ENCODE measurements at regions not wholly inside any gene's neighbourhood (a gene's known extent, or its start where the extent isn't known, plus 50 kb on each side); places are given as distances from the start of the nearest gene placed in this dataset.

DNA sequence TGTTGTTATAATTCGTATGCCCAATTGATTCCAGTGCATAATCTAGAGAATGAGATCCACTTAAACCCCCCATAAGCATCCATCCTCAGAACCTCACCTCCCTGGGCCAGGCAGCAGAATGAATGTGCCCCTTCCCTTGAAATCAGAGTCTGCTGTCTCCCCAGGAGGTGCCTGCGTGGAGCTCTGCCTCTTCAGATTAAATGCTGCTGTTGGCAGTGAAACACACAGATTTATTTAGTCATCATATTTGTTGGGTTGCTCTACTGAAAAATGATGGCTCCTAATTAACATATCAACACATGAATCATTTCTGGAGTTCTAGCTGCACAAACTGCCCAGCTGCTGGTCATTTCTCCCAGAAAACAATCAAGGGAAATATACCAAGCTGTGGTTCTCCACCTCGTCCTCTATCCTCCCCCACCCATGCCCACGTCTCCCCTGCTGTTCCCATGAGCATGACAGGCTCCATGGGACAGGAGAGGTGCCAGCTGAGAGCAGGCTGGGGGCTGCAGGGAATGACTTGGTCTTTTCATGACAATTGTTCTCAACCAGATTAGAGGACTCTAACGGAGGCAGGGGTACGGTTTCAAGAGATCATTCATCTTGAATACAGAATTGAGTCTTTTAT lies 633.1 kb downstream of the CDH26 start:
- no peak for DNase-seq

- DNase-seq: no peak
These were observed 640.3 kb downstream of the CDH26 start for GRCh38 chr20:60598528-60598927.

GRCh38 chr20:60599381-60599780 lies 641.2 kb downstream of the CDH26 start:
- no peak for DNase-seq

- no peak for DNase-seq
These were observed 641.8 kb downstream of the CDH26 start for GRCh38 chr20:60600036-60600435.

DNA sequence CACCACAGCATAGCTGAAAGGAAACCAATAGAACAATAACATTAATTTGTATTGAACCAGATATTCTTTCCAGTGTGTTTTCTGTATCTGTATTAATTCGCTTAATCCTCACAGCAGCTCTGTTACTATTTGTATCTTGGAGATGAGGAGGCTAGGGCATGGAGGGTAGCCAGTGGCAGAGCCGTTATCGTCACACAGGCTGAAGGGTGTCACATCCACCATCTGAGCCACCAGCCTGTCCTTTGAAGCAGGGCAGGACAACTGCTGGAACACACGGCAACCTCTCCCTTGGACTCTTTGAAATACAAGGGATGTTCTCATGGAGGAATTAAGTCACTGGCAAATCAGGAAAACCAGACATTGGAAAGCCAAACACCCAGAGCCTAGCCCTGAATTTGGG lies 628.0 kb upstream of the CDH4 start:
- no peak for DNase-seq

DNA sequence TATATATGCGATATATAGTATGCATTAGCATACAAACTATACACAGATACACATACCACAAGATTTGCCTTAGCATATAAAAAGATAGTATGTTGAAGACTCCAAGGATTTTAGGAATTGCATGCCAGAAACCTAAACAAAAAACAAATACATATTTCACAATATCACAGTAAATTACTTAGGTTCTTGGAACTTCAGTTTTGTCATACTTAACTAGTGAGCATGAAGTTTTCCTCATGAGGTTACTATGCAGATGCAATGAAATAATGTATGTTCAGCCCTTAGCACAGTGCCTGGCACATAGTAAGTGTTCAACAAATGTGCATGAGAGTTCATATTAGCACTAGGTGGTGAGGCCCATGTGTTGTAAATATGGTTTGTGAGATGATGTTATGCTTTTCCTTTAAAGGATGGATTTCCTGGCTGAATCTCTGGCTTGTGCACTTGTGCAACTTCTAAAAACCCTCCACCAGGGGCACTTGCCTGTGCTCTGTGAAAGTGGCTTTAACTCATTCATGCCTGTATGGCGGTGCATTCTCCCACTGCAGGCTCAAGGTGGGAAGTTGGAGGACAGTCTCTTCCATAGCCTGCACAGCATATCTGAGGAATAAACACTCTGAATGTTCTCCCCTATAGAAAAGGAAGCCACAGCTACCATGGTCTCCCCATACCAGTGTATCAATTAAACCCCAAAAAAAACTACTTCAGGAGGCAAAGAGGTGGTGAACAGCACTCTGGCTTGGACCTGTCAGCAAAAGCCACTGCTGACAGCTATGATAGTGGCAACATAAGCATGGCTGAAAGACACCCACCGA lies 624.1 kb upstream of the CDH4 start:
- DNase-seq: no peak

DNA sequence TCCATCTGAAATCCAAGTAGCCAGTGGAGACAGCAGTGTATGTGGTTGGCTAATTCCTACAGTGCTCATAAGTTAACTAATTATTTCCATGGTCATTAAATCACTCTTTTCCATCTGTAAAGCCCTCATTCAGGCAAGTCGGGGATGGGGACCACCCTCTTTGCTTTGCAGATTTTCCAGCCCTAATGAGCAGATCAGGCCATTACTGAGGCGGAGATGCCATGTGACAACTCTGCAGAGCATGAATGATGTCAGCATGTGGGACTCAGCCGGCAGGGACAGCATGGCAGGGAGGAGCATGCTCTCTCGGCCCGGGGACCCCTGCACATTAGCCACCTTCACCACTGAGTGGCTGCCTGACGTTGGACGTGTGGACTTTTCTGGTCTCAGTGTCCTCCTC lies 623.3 kb upstream of the CDH4 start:
- no peak for DNase-seq

- DNase-seq: no peak
These were observed 622.9 kb upstream of the CDH4 start for GRCh38 chr20:60629206-60629605.

DNA sequence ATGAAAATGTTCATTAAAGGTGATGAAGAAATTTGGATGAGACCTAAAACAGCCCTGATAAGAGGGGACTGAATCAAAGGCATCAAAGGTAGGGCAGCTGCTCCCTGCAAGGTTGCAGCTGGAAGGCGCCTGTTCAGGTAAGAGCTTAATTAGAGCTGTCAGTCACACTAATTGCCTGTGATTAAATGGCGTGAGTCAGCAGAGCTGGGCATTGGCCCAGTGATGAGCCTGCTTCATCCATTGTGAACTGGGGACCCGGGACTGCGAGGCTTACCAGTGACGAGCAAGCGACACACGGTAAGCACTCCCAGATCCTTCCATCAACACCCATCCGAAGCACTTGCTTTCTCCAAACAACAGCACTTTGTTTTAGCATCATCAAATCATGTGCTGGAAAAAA lies 621.5 kb upstream of the CDH4 start:
- DNase-seq: no peak

GRCh38 chr20:60631585-60632287 lies 620.3 kb upstream of the CDH4 start:
- no peak for DNase-seq

GRCh38 chr20:60632391-60633262 lies 619.4 kb upstream of the CDH4 start:
- peak; percentile 1 to 25 (median 7) for DNase-seq

DNA sequence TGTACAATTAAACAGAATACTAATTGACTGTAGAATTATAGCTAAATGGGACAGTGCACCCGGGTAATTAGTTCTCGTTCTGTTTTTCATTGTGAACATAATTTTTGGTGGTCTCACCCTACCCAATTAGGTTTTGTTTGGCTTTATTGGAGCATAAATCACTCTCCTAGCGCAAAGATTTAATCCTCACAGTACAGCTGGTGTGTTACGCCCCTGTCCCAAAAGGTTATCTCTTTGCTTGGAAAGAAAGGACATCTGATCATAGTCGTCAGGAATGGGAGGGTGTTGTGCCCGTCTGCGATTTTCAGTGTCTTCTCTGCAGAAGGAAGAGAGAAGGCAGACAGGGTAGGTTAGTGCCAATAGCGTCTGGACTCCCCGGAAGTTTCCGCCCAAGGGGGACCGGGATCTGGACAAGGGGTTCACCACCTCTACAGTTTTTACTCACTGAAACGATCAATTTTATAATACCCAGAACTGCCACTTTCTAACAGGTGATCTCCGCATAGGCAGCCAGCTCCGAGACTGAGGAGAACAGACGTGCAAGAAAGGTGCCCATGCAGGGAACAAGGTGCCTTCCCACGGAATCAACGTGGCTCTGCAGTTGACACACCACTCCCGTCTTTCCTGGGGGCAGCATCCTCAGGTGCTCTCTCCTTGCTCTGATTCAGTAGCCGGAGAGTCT lies 617.4 kb upstream of the CDH4 start:
- no peak for DNase-seq

GRCh38 chr20:60636417-60636816 lies 615.6 kb upstream of the CDH4 start:
- no peak for DNase-seq

- DNase-seq: no peak
These were observed 614.3 kb upstream of the CDH4 start for GRCh38 chr20:60637801-60638200.

- no peak for DNase-seq
These were observed 613.5 kb upstream of the CDH4 start for GRCh38 chr20:60638430-60639098.

DNA sequence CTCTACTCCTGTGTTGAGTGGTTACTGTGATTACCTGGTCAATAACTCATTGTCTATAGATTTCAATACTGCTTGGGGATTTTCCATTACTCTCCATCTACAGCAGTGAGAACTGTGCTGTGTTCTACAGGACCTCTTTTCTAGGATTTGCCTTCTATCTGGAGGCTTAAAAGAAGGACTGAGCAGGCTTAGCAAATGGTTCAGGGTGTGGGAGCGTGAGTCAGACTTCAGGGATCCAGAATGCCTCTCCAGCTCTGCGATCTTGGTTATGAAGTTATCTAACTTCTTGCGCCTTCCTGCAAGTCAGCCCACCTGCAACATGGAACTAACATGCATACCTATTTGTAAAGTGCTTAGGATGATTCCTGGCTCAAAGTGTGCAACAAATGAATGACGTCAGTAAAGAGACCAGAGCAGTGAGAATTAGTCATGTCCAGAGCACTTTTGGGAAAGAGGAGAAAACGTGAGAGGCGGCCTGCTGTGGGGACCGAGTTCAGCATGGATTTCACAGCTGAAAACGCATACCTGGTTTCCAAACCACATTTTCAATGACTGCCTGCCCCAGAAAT lies 610.1 kb upstream of the CDH4 start:
- no peak for DNase-seq

DNA sequence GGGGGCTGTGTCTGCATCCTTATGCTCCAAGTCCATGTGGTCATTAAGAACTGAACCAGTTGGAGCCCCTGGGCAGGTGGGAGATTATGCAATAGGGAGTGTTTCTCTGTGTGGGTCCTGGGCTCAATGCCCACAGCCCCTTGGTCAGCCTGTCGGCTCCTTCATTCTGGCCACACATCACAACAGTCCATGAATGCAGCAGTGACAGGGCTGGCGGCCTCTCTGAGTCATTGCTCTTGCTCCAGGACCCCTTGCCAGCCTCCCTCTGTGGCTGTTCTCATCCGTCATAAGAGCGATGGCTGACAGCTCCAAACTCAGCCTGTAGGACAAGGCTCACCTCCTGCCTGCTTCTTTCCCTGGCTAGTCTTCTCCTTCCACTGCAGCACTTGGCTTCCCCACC lies 609.5 kb upstream of the CDH4 start:
- no peak for DNase-seq

DNA sequence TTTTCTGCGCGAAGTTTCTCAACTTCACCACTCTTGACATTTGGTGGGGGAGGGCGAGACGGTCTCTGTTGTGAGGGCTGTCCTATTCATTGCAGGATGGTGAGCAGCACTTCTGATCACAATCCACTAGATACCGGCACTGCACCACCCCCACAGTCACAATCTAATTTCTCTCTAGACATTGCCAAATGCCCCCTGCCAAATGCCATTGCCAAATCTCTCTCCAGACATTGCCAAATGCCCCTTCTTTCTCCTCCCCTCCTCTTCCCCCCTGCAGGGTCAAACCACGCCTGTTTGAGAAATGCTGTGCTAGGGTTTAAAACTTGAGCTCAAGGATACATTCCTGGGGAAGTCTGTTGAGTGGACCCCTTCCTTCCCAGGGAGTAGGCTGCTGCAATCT lies 603.5 kb upstream of the CDH4 start:
- no peak for DNase-seq

DNA sequence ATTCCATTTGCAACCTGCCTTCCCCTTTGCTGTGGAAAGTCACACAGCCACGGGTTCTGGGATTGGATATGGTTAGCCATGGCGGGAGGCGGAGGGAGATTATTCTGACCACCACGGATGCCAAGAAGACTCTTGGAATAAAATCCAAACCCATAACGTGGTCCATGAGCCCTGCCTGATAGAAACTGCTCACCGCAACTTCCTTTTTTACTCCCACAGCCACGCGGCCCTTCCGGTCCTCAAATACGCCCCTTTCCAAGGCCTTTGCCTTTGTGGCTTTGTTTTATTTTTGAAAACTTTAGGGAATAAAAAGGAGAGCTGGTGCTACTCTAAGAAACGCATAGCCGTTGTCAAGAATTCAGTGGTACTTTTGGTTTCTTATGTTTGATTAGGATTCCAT lies 602.5 kb upstream of the CDH4 start:
- peak in 2 of 3 donors; percentile 3 to 14 for DNase-seq

- DNase-seq: no peak
These were observed 602.0 kb upstream of the CDH4 start for GRCh38 chr20:60650087-60650486.

DNA sequence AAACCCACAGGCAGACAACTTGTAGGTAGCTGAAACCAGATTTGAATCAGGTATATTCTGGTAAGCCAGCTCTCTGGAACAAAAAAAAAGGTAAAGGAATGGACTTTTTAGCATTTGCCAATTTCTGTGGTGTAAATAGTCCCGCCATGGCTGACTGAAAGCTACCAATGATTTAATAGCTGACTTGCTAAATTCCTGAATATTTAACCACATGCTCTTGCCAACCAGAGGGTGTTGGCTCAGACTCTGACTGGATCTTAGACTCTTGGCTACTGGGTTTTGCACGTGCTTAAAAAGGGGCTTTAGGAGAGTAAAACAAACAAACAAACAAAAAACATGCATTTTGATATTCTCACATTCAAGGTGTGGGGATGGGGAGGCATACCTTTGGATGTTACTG lies 600.0 kb upstream of the CDH4 start:
- no peak for DNase-seq

- DNase-seq: no peak
These were observed 599.4 kb upstream of the CDH4 start for GRCh38 chr20:60652615-60653014.

All from suppressor macrophage treated with lipopolysaccharide for 1 hour (primary cell).